GM23338 (cell line): ENCODE measurements at regions not wholly inside any gene's neighbourhood (a gene's known extent, or its start where the extent isn't known, plus 50 kb on each side); places are given as distances from the start of the nearest gene placed in this dataset.

Source experiments
- ATAC-seq: fragments of 200-7000 bp; cut with Tn5 transposase; 3 replicates; pipeline ENCODE4 v1.9.1; 2020
- DNase-seq: peaks from one replicate; pipeline ENCODE4 v3.0.0-alpha.2; 2015; ENCODE audit warnings: low spot score
- H2AFZ ChIP-seq: fragments of 200-600 bp; sonication (generic); 2 replicates; pipeline ENCODE4 v1.8.0; 2016; ENCODE audit warnings: antibody characterized with exemption, mild to moderate bottlenecking, moderate library complexity
- H3F3A ChIP-seq: fragments of 200-600 bp; sonication (generic); replicated peaks from 2 replicates; pipeline ENCODE4 v1.8.0; 2017; ENCODE audit warnings: antibody characterized with exemption, mixed run types, low read depth
- H3K27ac ChIP-seq: fragments of 200-600 bp; sonication (generic); 2 replicates; pipeline ENCODE4 v1.6.1; 2016; ENCODE audit warnings: low read depth
- H3K27me3 ChIP-seq: fragments of 200-600 bp; sonication (generic); 2 replicates; pipeline ENCODE4 v1.8.0; 2016; ENCODE audit warnings: mild to moderate bottlenecking, mixed run types, moderate library complexity; ENCODE audit not compliant: insufficient read depth
- H3K36me3 ChIP-seq: fragments of 200-600 bp; sonication (generic); 2 replicates; pipeline ENCODE4 v1.8.0; 2016; ENCODE audit warnings: mild to moderate bottlenecking; ENCODE audit not compliant: insufficient read depth
- H3K4me1 ChIP-seq: fragments of 200-600 bp; sonication (generic); 2 replicates; pipeline ENCODE4 v1.8.0; 2016; ENCODE audit warnings: mild to moderate bottlenecking, moderate library complexity; ENCODE audit not compliant: insufficient read depth
- H3K4me2 ChIP-seq: fragments of 200-600 bp; sonication (generic); 2 replicates; pipeline ENCODE4 v1.7.1; 2017; ENCODE audit warnings: mixed run types
- H3K4me3 ChIP-seq: fragments of 200-600 bp; sonication (generic); 2 replicates; pipeline ENCODE4 v1.6.1; 2016; ENCODE audit warnings: mixed run types
- H3K79me2 ChIP-seq: fragments of 200-600 bp; sonication (generic); replicated peaks from 2 replicates; pipeline ENCODE4 v1.8.0; 2017; ENCODE audit warnings: mild to moderate bottlenecking; ENCODE audit not compliant: insufficient read depth
- H3K9me2 ChIP-seq: fragments of 200-600 bp; sonication (generic); 2 replicates; pipeline ENCODE4 v1.8.0; 2017; ENCODE audit not compliant: insufficient read depth
- H4K20me1 ChIP-seq: fragments of 200-600 bp; sonication (generic); replicated peaks from 2 replicates; pipeline ENCODE4 v1.8.0; 2017; ENCODE audit warnings: mild to moderate bottlenecking; ENCODE audit not compliant: insufficient read depth
- H3K27ac Mint-ChIP-seq: 2 replicates; pipeline ENCODE4 v1.8.0; 2020; ENCODE audit warnings: inconsistent platforms, mild to moderate bottlenecking, moderate library complexity, mixed read lengths
- H3K27me3 Mint-ChIP-seq: 3 replicates; pipeline ENCODE4 v1.8.0; 2022; ENCODE audit warnings: low read depth, mild to moderate bottlenecking, moderate library complexity, mixed read lengths, inconsistent platforms; ENCODE audit not compliant: insufficient read depth, poor library complexity
- H3K36me3 Mint-ChIP-seq: 3 replicates; pipeline ENCODE4 v1.8.0; 2021; ENCODE audit warnings: low read depth, mild to moderate bottlenecking, inconsistent platforms, moderate library complexity, mixed read lengths
- H3K4me1 Mint-ChIP-seq: 3 replicates; pipeline ENCODE4 v1.8.0; 2020; ENCODE audit warnings: mild to moderate bottlenecking, inconsistent platforms, mixed read lengths
- H3K4me3 Mint-ChIP-seq: 3 replicates; pipeline ENCODE4 v1.8.0; 2021; ENCODE audit warnings: moderate library complexity, mild to moderate bottlenecking, inconsistent platforms, mixed read lengths
- H3K9me3 Mint-ChIP-seq: 3 replicates; pipeline ENCODE4 v1.8.0; 2020; ENCODE audit warnings: moderate library complexity, mild to moderate bottlenecking, inconsistent platforms, mixed read lengths
- CREB1 ChIP-seq: fragments of 250-450 bp; sonication (Bioruptor Pico); IDR thresholded peaks from 2 replicates; pipeline ENCODE4 v1.5.0; 2020; ENCODE audit warnings: low read depth, mild to moderate bottlenecking, moderate library complexity
- EZH2 ChIP-seq: fragments of 200-600 bp; sonication (generic); IDR thresholded peaks from one replicate; pipeline ENCODE4 v1.8.0; 2017; ENCODE audit warnings: antibody characterized with exemption, mild to moderate bottlenecking, low read depth; ENCODE audit not compliant: unreplicated experiment
- NANOG ChIP-seq: IDR thresholded peaks from 2 replicates; pipeline ENCODE4 v1.6.1; 2016; ENCODE audit warnings: antibody characterized with exemption, borderline replicate concordance
- POLR2AphosphoS5 ChIP-seq: IDR thresholded peaks from 2 replicates; pipeline ENCODE4 v1.6.1; 2016; ENCODE audit warnings: antibody characterized with exemption, low read depth
- STAT1 ChIP-seq: IDR thresholded peaks from one replicate; pipeline ENCODE4 v1.6.1; 2016; ENCODE audit warnings: antibody characterized with exemption; ENCODE audit not compliant: unreplicated experiment
- ZNF331 ChIP-seq: fragments of 250-450 bp; sonication (Bioruptor Pico); IDR thresholded peaks from 2 replicates; pipeline ENCODE4 v1.5.0; 2020; ENCODE audit warnings: low read depth, mild to moderate bottlenecking, moderate library complexity
- TF ChIP-seq, protein P1 (sequence below): fragments of 250-450 bp; sonication (Bioruptor Pico); IDR thresholded peaks from 2 replicates; pipeline ENCODE4 v1.5.0; 2020; ENCODE audit warnings: mild to moderate bottlenecking, moderate library complexity
- TF ChIP-seq, protein P2 (sequence below), 2 experiments: fragments of 200-600 bp in 1 of 2; sonication (generic) in 1 of 2; conservative IDR thresholded peaks; 2 replicates each; pipeline versions ENCODE4 v1.5.1 to v1.6.1; 2016 to 2017; ENCODE audit warnings: antibody characterized with exemption in 2 of 2, low read depth in 2 of 2, mild to moderate bottlenecking in 2 of 2, moderate library complexity in 1 of 2
- TF ChIP-seq, protein P3 (sequence below): IDR thresholded peaks from 2 replicates; pipeline ENCODE4 v1.6.1; 2016; ENCODE audit warnings: antibody characterized with exemption

DNA sequence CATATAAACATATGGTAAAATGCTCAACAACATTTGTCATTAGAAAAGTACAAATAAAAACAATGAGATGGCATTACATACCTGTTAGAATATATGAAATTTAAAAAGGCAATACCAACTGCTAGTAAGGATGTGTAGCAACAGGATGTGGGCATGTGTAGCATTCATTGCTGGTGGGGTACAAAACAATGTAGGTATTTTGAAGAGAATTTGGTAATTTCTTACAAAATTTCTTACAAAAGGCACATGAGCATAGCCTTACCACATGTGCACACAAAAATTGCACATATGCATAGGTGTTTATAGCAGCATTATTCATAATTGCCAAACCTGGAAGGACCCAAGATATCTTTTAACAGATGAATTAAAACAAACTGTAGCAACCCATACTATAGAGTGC lies 1355.1 kb upstream of the CITED2 start (continued):
- TF ChIP-seq, protein P1, sequence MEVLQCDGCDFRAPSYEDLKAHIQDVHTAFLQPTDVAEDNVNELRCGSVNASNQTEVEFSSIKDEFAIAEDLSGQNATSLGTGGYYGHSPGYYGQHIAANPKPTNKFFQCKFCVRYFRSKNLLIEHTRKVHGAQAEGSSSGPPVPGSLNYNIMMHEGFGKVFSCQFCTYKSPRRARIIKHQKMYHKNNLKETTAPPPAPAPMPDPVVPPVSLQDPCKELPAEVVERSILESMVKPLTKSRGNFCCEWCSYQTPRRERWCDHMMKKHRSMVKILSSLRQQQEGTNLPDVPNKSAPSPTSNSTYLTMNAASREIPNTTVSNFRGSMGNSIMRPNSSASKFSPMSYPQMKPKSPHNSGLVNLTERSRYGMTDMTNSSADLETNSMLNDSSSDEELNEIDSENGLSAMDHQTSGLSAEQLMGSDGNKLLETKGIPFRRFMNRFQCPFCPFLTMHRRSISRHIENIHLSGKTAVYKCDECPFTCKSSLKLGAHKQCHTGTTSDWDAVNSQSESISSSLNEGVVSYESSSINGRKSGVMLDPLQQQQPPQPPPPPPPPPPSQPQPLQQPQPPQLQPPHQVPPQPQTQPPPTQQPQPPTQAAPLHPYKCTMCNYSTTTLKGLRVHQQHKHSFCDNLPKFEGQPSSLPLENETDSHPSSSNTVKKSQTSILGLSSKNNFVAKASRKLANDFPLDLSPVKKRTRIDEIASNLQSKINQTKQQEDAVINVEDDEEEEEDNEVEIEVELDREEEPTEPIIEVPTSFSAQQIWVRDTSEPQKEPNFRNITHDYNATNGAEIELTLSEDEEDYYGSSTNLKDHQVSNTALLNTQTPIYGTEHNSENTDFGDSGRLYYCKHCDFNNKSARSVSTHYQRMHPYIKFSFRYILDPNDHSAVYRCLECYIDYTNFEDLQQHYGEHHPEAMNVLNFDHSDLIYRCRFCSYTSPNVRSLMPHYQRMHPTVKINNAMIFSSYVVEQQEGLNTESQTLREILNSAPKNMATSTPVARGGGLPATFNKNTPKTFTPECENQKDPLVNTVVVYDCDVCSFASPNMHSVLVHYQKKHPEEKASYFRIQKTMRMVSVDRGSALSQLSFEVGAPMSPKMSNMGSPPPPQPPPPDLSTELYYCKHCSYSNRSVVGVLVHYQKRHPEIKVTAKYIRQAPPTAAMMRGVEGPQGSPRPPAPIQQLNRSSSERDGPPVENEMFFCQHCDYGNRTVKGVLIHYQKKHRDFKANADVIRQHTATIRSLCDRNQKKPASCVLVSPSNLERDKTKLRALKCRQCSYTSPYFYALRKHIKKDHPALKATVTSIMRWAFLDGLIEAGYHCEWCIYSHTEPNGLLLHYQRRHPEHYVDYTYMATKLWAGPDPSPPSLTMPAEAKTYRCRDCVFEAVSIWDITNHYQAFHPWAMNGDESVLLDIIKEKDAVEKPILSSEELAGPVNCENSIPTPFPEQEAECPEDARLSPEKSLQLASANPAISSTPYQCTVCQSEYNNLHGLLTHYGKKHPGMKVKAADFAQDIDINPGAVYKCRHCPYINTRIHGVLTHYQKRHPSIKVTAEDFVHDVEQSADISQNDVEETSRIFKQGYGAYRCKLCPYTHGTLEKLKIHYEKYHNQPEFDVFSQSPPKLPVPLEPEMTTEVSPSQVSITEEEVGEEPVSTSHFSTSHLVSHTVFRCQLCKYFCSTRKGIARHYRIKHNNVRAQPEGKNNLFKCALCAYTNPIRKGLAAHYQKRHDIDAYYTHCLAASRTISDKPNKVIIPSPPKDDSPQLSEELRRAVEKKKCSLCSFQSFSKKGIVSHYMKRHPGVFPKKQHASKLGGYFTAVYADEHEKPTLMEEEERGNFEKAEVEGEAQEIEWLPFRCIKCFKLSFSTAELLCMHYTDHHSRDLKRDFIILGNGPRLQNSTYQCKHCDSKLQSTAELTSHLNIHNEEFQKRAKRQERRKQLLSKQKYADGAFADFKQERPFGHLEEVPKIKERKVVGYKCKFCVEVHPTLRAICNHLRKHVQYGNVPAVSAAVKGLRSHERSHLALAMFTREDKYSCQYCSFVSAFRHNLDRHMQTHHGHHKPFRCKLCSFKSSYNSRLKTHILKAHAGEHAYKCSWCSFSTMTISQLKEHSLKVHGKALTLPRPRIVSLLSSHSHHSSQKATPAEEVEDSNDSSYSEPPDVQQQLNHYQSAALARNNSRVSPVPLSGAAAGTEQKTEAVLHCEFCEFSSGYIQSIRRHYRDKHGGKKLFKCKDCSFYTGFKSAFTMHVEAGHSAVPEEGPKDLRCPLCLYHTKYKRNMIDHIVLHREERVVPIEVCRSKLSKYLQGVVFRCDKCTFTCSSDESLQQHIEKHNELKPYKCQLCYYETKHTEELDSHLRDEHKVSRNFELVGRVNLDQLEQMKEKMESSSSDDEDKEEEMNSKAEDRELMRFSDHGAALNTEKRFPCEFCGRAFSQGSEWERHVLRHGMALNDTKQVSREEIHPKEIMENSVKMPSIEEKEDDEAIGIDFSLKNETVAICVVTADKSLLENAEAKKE (CRISPR knock-in tag), result no peak
- no peak for TF ChIP-seq ZNF331

DNA sequence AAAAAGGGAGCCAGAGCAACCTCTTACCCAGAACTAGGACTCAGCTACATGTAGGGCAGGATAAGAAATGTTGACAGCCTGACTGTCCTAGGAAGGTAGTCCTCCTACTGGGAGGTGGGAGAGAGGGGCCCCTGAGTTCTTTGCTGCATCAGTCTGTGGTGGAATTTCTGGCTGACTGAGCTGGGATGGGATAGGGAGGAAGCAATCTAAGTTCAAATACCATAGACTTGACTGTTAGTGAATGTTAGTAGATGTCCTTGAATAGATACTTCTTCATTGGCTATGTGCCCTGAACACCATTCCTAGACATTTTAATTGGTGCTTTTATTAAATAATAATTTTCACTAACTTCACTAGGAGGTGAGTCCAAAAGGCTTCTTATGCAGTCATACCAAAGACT lies 1343.6 kb upstream of the CITED2 start:
- H3K79me2 ChIP-seq, result no peaks in the 10 kb centered on the region
- H3K4me3 Mint-ChIP-seq, result no peak overlapping the region
- H3K9me2 ChIP-seq, result no peaks in the 10 kb centered on the region
- H3K27ac Mint-ChIP-seq, result no peak overlapping the region
- H3K4me1 Mint-ChIP-seq, result no peaks in the 10 kb centered on the region
- no peaks in the 10 kb centered on the region for H3K27me3 ChIP-seq
- no peaks in the 10 kb centered on the region for H3K27me3 Mint-ChIP-seq
- no peaks in the 10 kb centered on the region for H3K36me3 ChIP-seq
- ATAC-seq, result no peak
- H3K4me2 ChIP-seq, result no peak overlapping the region
- no peak overlapping the region for H3K27ac ChIP-seq
- no peak for DNase-seq
- H2AFZ ChIP-seq, result no peak overlapping the region
- H4K20me1 ChIP-seq, result no peaks in the 10 kb centered on the region
- peaks cover 6% of the 10 kb centered on the region; the same call in 1 of the 3 replicates for H3K9me3 Mint-ChIP-seq
- H3K36me3 Mint-ChIP-seq, result no peaks in the 10 kb centered on the region; the same call in 2 of the 3 replicates
- H3K4me1 ChIP-seq, result no peaks in the 10 kb centered on the region
- no peaks in the 10 kb centered on the region for H3F3A ChIP-seq
- no peak overlapping the region for H3K4me3 ChIP-seq
- TF ChIP-seq POLR2AphosphoS5 (no peak), EZH2 (no peak), STAT1 (no peak), NANOG (no peak), CREB1 (CRISPR knock-in tag) (no peak), ZNF331 (no peak)
- TF ChIP-seq, protein P2, sequence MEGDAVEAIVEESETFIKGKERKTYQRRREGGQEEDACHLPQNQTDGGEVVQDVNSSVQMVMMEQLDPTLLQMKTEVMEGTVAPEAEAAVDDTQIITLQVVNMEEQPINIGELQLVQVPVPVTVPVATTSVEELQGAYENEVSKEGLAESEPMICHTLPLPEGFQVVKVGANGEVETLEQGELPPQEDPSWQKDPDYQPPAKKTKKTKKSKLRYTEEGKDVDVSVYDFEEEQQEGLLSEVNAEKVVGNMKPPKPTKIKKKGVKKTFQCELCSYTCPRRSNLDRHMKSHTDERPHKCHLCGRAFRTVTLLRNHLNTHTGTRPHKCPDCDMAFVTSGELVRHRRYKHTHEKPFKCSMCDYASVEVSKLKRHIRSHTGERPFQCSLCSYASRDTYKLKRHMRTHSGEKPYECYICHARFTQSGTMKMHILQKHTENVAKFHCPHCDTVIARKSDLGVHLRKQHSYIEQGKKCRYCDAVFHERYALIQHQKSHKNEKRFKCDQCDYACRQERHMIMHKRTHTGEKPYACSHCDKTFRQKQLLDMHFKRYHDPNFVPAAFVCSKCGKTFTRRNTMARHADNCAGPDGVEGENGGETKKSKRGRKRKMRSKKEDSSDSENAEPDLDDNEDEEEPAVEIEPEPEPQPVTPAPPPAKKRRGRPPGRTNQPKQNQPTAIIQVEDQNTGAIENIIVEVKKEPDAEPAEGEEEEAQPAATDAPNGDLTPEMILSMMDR (conservative IDR thresholded peaks at IDR 0.05; ENCODE audit: low read depth in 2 of 2), result no peak
- TF ChIP-seq, protein P3, sequence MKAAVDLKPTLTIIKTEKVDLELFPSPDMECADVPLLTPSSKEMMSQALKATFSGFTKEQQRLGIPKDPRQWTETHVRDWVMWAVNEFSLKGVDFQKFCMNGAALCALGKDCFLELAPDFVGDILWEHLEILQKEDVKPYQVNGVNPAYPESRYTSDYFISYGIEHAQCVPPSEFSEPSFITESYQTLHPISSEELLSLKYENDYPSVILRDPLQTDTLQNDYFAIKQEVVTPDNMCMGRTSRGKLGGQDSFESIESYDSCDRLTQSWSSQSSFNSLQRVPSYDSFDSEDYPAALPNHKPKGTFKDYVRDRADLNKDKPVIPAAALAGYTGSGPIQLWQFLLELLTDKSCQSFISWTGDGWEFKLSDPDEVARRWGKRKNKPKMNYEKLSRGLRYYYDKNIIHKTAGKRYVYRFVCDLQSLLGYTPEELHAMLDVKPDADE, result no peak
